ENCODE measurements at regions not wholly inside any gene's neighbourhood (a gene's known extent, or its start where the extent isn't known, plus 50 kb on each side); places are given as distances from the start of the nearest gene placed in this dataset.
"Not testable (repeated sequence)": the region's sequence is repeated elsewhere in the genome, so short reads cannot be mapped to it uniquely, and the experiment has no call there.

- H3K27me3 Mint-ChIP-seq, result peaks cover 10% of the 10 kb centered on the region
- H3K4me1 Mint-ChIP-seq, result no peaks in the 10 kb centered on the region
- DNase-seq, result no peak
- peaks cover 4% of the 10 kb centered on the region for H3K9me3 Mint-ChIP-seq
- H3K36me3 Mint-ChIP-seq, result no peaks in the 10 kb centered on the region
- H3K4me3 Mint-ChIP-seq, result no peak overlapping the region
- H3K27ac Mint-ChIP-seq, result no peak overlapping the region
These were observed 168.4 kb downstream of the C11orf91 start for GRCh38 chr11:33532257-33532656.

GRCh38 chr11:33531743-33532181, 168.9 kb downstream of the C11orf91 start:
- Mint-ChIP-seq H3K4me1 (no peaks in the 10 kb centered on the region), H3K4me3 (no peak overlapping the region), H3K9me3 (peaks cover 9% of the 10 kb centered on the region), H3K36me3 (no peaks in the 10 kb centered on the region), H3K27ac (no peak overlapping the region), H3K27me3 (peaks cover 6% of the 10 kb centered on the region)
- DNase-seq, result no peak

GRCh38 chr11:33530815-33531214, 169.8 kb downstream of the C11orf91 start:
- Mint-ChIP-seq H3K4me1 (no peaks in the 10 kb centered on the region), H3K9me3 (peaks cover 14% of the 10 kb centered on the region), H3K4me3 (no peak overlapping the region)

GRCh38 chr11:33529461-33529860, 171.2 kb downstream of the C11orf91 start:
- Mint-ChIP-seq H3K36me3 (no peaks in the 10 kb centered on the region), H3K27ac (no peak overlapping the region), H3K9me3 (peaks cover 14% of the 10 kb centered on the region), H3K27me3 (peaks cover 14% of the 10 kb centered on the region), H3K4me3 (no peak overlapping the region), H3K4me1 (no peaks in the 10 kb centered on the region)
- no peak for DNase-seq

More at GRCh38 chr11:33530815-33531214, 169.8 kb downstream of the C11orf91 start:
- peaks cover 10% of the 10 kb centered on the region for H3K27me3 Mint-ChIP-seq
- H3K36me3 Mint-ChIP-seq, result no peaks in the 10 kb centered on the region
- DNase-seq, result no peak
- no peak overlapping the region for H3K27ac Mint-ChIP-seq

GRCh38 chr11:33527738-33528137, 172.9 kb downstream of the C11orf91 start:
- H3K36me3 Mint-ChIP-seq, H3K27ac Mint-ChIP-seq, DNase-seq, H3K4me3 Mint-ChIP-seq, H3K4me1 Mint-ChIP-seq: not testable (repeated sequence)
- Mint-ChIP-seq H3K27me3 (peaks cover 19% of the 10 kb centered on the region), H3K9me3 (peaks cover 14% of the 10 kb centered on the region)

GRCh38 chr11:33525789-33526188, 174.8 kb downstream of the C11orf91 start:
- Mint-ChIP-seq H3K9me3 (peaks cover 14% of the 10 kb centered on the region), H3K27me3 (peaks cover 25% of the 10 kb centered on the region), H3K4me3 (no peak overlapping the region), H3K4me1 (no peaks in the 10 kb centered on the region), H3K27ac (no peak overlapping the region), H3K36me3 (no peaks in the 10 kb centered on the region)
- DNase-seq, result no peak

- H3K9me3 Mint-ChIP-seq, result peaks cover 3% of the 10 kb centered on the region
- no peaks in the 10 kb centered on the region for H3K4me1 Mint-ChIP-seq
- peaks cover 41% of the 10 kb centered on the region for H3K27me3 Mint-ChIP-seq
- DNase-seq, result no peak
- no peak overlapping the region for H3K4me3 Mint-ChIP-seq
- no peaks in the 10 kb centered on the region for H3K36me3 Mint-ChIP-seq
- no peak overlapping the region for H3K27ac Mint-ChIP-seq
These were observed 179.2 kb downstream of the C11orf91 start for GRCh38 chr11:33521384-33521783.

- Mint-ChIP-seq H3K36me3 (no peaks in the 10 kb centered on the region), H3K27me3 (peaks cover 33% of the 10 kb centered on the region), H3K4me3 (no peak overlapping the region), H3K4me1 (peaks cover 2% of the 10 kb centered on the region), H3K9me3 (no peaks in the 10 kb centered on the region), H3K27ac (no peak overlapping the region)
- no peak for DNase-seq
These were observed 180.5 kb downstream of the C11orf91 start for GRCh38 chr11:33520112-33520511.

- Mint-ChIP-seq H3K4me3 (no peak overlapping the region), H3K9me3 (no peaks in the 10 kb centered on the region), H3K4me1 (peaks cover 2% of the 10 kb centered on the region), H3K27me3 (peaks cover 25% of the 10 kb centered on the region), H3K27ac (no peak overlapping the region), H3K36me3 (no peaks in the 10 kb centered on the region)
- DNase-seq, result no peak
These were observed 185.3 kb downstream of the C11orf91 start for GRCh38 chr11:33515347-33515746.

GRCh38 chr11:33514079-33514925, 186.3 kb downstream of the C11orf91 start:
- Mint-ChIP-seq H3K27me3 (peaks cover 19% of the 10 kb centered on the region), H3K4me3 (no peak overlapping the region), H3K4me1 (peaks cover 2% of the 10 kb centered on the region), H3K27ac (no peak overlapping the region), H3K9me3 (no peaks in the 10 kb centered on the region), H3K36me3 (no peaks in the 10 kb centered on the region)
- no peak for DNase-seq

GRCh38 chr11:33509632-33510031, 191.0 kb downstream of the C11orf91 start:
- no peak overlapping the region for H3K4me3 Mint-ChIP-seq
- no peak overlapping the region for H3K27ac Mint-ChIP-seq
- no peaks in the 10 kb centered on the region for H3K9me3 Mint-ChIP-seq
- no peak for DNase-seq
- H3K27me3 Mint-ChIP-seq, result peaks cover 22% of the 10 kb centered on the region
- H3K36me3 Mint-ChIP-seq, result no peaks in the 10 kb centered on the region
- H3K4me1 Mint-ChIP-seq, result no peaks in the 10 kb centered on the region

GRCh38 chr11:33507967-33508366, 192.7 kb downstream of the C11orf91 start:
- no peak overlapping the region for H3K27ac Mint-ChIP-seq
- no peak for DNase-seq
- H3K27me3 Mint-ChIP-seq, result peaks cover 17% of the 10 kb centered on the region
- H3K36me3 Mint-ChIP-seq, result no peaks in the 10 kb centered on the region
- H3K9me3 Mint-ChIP-seq, result no peaks in the 10 kb centered on the region
- H3K4me1 Mint-ChIP-seq, result no peaks in the 10 kb centered on the region
- H3K4me3 Mint-ChIP-seq, result no peak overlapping the region

- Mint-ChIP-seq H3K27me3 (peaks cover 13% of the 10 kb centered on the region), H3K36me3 (no peaks in the 10 kb centered on the region), H3K9me3 (no peaks in the 10 kb centered on the region), H3K4me3 (no peak overlapping the region), H3K27ac (no peak overlapping the region), H3K4me1 (no peaks in the 10 kb centered on the region)
- DNase-seq, result no peak
These were observed 193.3 kb downstream of the C11orf91 start for GRCh38 chr11:33507356-33507755.

- DNase-seq, result no peak
- Mint-ChIP-seq H3K9me3 (no peaks in the 10 kb centered on the region), H3K27ac (no peak overlapping the region), H3K4me1 (no peaks in the 10 kb centered on the region), H3K27me3 (peaks cover 11% of the 10 kb centered on the region), H3K36me3 (no peaks in the 10 kb centered on the region), H3K4me3 (no peak overlapping the region)
These were observed 195.5 kb downstream of the C11orf91 start for GRCh38 chr11:33505093-33505492.

- peaks cover 29% of the 10 kb centered on the region for H3K27me3 Mint-ChIP-seq
- no peak for DNase-seq
- no peaks in the 10 kb centered on the region for H3K36me3 Mint-ChIP-seq
- no peaks in the 10 kb centered on the region for H3K4me1 Mint-ChIP-seq
- H3K27ac Mint-ChIP-seq, result no peak overlapping the region
- H3K9me3 Mint-ChIP-seq, result no peaks in the 10 kb centered on the region
- H3K4me3 Mint-ChIP-seq, result no peak overlapping the region
These were observed 199.7 kb downstream of the C11orf91 start for GRCh38 chr11:33500861-33501479.

GRCh38 chr11:33500332-33500731, 200.3 kb downstream of the C11orf91 start:
- DNase-seq, result no peak
- no peaks in the 10 kb centered on the region for H3K9me3 Mint-ChIP-seq
- H3K4me1 Mint-ChIP-seq, result no peaks in the 10 kb centered on the region
- peaks cover 29% of the 10 kb centered on the region for H3K27me3 Mint-ChIP-seq
- no peaks in the 10 kb centered on the region for H3K36me3 Mint-ChIP-seq
- no peak overlapping the region for H3K4me3 Mint-ChIP-seq
- H3K27ac Mint-ChIP-seq, result no peak overlapping the region

Measured in activated naive CD8-positive, alpha-beta T cell treated with anti-CD3 and anti-CD28 coated beads for 36 hours (primary cell).